Panc1 (cell line): ENCODE measurements at regions not wholly inside any gene's neighbourhood (a gene's known extent, or its start where the extent isn't known, plus 50 kb on each side); places are given as distances from the start of the nearest gene placed in this dataset.

Experiments used
- ATAC-seq: fragments of 200-7000 bp; cut with Tn5 transposase; 2 replicates; pipeline ENCODE4 v1.9.1; 2020; ENCODE audit warnings: mild to moderate bottlenecking, moderate library complexity
- BruUV-seq: library from RNA; stranded (reverse); fragments of 400-500 nt; replicated peaks from 2 replicates; lab custom pipeline; 2021; lab: Mats Ljungman, UMichigan
- CTCF ChIA-PET: fragments of 300-600 bp; sonication (Branson Sonifier 250); formaldehyde crosslinking; loops from one replicate; lab custom pipeline; 2022; ENCODE audit warnings: antibody characterized with exemption; lab: Charles Lee
- POLR2A ChIA-PET: fragments of 300-600 bp; sonication (Branson Sonifier 250); formaldehyde crosslinking; loops from one replicate; lab custom pipeline; 2022; ENCODE audit warnings: antibody characterized with exemption; lab: Charles Lee
- DNase-seq: peaks from one replicate; pipeline ENCODE4 v3.0.0-alpha.2; 2010; ENCODE audit warnings: low read depth, low spot score
- H3K27ac ChIP-seq: 2 replicates; pipeline ENCODE4 v1.5.1; 2011; ENCODE audit warnings: mild to moderate bottlenecking, low read length, inconsistent platforms
- H3K27me3 ChIP-seq: fragments of 200-500 bp; sonication (Bioruptor generic); 2 replicates; pipeline ENCODE4 v1.6.0; 2014; ENCODE audit warnings: low read length, inconsistent platforms; ENCODE audit not compliant: control insufficient read depth, insufficient read depth
- H3K36me3 ChIP-seq: fragments of 200-500 bp; sonication (Bioruptor generic); 2 replicates; pipeline ENCODE4 v1.5.1; 2014; ENCODE audit warnings: inconsistent platforms, mild to moderate bottlenecking, low read length, moderate library complexity; ENCODE audit not compliant: control insufficient read depth, insufficient read depth
- H3K4me1 ChIP-seq: 2 replicates; pipeline ENCODE4 v1.5.1; 2011; ENCODE audit warnings: inconsistent platforms, mild to moderate bottlenecking, low read length, moderate library complexity; ENCODE audit not compliant: control insufficient read depth, insufficient read depth
- H3K4me3 ChIP-seq, 2 experiments: 2 replicates each; pipeline ENCODE4 v1.5.1; 2011 to 2012; ENCODE audit warnings: low read depth in 2 of 2, low read length in 2 of 2, mild to moderate bottlenecking in 2 of 2, inconsistent platforms in 1 of 2, moderate library complexity in 1 of 2
- H3K9me3 ChIP-seq: fragments of 200-500 bp; sonication (Bioruptor generic); 2 replicates; pipeline ENCODE4 v1.5.1; 2014; ENCODE audit warnings: low read depth, mild to moderate bottlenecking, inconsistent platforms, low read length, moderate library complexity; ENCODE audit not compliant: control insufficient read depth, insufficient read depth
- POLR2AphosphoS5 ChIP-seq: IDR thresholded peaks from 2 replicates; pipeline ENCODE4 v1.6.1; 2012; ENCODE audit warnings: mild to moderate bottlenecking, low read depth, low read length, moderate library complexity
- SIN3A ChIP-seq: IDR thresholded peaks from 2 replicates; pipeline ENCODE4 v1.6.1; 2012; ENCODE audit warnings: low read depth, mild to moderate bottlenecking, low read length, moderate library complexity, borderline replicate concordance; ENCODE audit not compliant: insufficient read depth
- TCF7L2 ChIP-seq: IDR thresholded peaks from 2 replicates; pipeline ENCODE4 v1.6.1; 2011; ENCODE audit warnings: mild to moderate bottlenecking, low read depth, low read length, inconsistent platforms
- in situ Hi-C: cut with HindIII; loops from 2 replicates; pipeline ENCODE4 v1.10.0; 2016; ENCODE audit warnings: low sequenced_read_pairs, low pct_unique_long_range_greater_than_20kb
- intact Hi-C: fragments of 100-400 bp; cut with micrococcal nuclease; formaldehyde crosslinking; loops from one replicate; pipeline ENCODE4 v1.10.0; 2022; ENCODE audit not compliant: unreplicated experiment
- TF ChIP-seq, protein P1 (sequence below): fragments of 450-650 bp; IDR thresholded peaks from 2 replicates; pipeline ENCODE4 v1.5.1; 2017; ENCODE audit warnings: mild to moderate bottlenecking
- TF ChIP-seq, protein P2 (sequence below), 2 experiments: IDR thresholded peaks; 2 replicates each; pipeline ENCODE4 v1.6.1; 2011 to 2012; ENCODE audit warnings: low read depth in 2 of 2, control low read depth in 1 of 2, low read length in 1 of 2, mild to moderate bottlenecking in 1 of 2, moderate library complexity in 1 of 2; ENCODE audit not compliant: insufficient read depth in 1 of 2

DNA sequence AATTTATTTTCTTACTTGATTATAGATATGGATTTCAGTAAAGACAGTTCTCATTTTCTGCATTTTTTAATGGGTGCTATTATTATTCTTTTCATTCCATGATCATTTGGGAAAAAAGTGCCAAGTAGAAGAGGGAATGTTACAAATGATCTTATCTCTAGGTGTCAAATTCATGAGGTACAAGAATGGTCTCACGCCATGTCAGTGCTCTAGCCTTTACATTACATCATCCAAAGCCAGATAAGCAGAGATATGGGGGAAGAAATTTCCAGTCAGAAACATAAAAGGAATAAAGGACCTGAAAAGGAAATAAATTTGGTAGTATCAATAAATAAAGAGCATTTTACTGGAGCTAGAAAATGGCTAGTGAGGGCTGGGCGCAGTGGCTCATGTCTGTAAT is 1544.2 kb upstream of the CDH6 start:
- H3K27ac ChIP-seq, result no peak overlapping the region
- H3K4me3 ChIP-seq, result no peak overlapping the region
- H3K36me3 ChIP-seq, result no peaks in the 10 kb centered on the region
- no peak for DNase-seq
- no peaks in the 10 kb centered on the region for H3K9me3 ChIP-seq
- in situ Hi-C loops, result no loop called here
- TF ChIP-seq, protein P1, sequence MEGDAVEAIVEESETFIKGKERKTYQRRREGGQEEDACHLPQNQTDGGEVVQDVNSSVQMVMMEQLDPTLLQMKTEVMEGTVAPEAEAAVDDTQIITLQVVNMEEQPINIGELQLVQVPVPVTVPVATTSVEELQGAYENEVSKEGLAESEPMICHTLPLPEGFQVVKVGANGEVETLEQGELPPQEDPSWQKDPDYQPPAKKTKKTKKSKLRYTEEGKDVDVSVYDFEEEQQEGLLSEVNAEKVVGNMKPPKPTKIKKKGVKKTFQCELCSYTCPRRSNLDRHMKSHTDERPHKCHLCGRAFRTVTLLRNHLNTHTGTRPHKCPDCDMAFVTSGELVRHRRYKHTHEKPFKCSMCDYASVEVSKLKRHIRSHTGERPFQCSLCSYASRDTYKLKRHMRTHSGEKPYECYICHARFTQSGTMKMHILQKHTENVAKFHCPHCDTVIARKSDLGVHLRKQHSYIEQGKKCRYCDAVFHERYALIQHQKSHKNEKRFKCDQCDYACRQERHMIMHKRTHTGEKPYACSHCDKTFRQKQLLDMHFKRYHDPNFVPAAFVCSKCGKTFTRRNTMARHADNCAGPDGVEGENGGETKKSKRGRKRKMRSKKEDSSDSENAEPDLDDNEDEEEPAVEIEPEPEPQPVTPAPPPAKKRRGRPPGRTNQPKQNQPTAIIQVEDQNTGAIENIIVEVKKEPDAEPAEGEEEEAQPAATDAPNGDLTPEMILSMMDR, result no peak
- TF ChIP-seq TCF7L2 (no peak), POLR2AphosphoS5 (no peak), SIN3A (no peak)
- TF ChIP-seq, protein P2, sequence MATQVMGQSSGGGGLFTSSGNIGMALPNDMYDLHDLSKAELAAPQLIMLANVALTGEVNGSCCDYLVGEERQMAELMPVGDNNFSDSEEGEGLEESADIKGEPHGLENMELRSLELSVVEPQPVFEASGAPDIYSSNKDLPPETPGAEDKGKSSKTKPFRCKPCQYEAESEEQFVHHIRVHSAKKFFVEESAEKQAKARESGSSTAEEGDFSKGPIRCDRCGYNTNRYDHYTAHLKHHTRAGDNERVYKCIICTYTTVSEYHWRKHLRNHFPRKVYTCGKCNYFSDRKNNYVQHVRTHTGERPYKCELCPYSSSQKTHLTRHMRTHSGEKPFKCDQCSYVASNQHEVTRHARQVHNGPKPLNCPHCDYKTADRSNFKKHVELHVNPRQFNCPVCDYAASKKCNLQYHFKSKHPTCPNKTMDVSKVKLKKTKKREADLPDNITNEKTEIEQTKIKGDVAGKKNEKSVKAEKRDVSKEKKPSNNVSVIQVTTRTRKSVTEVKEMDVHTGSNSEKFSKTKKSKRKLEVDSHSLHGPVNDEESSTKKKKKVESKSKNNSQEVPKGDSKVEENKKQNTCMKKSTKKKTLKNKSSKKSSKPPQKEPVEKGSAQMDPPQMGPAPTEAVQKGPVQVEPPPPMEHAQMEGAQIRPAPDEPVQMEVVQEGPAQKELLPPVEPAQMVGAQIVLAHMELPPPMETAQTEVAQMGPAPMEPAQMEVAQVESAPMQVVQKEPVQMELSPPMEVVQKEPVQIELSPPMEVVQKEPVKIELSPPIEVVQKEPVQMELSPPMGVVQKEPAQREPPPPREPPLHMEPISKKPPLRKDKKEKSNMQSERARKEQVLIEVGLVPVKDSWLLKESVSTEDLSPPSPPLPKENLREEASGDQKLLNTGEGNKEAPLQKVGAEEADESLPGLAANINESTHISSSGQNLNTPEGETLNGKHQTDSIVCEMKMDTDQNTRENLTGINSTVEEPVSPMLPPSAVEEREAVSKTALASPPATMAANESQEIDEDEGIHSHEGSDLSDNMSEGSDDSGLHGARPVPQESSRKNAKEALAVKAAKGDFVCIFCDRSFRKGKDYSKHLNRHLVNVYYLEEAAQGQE (IDR thresholded peaks at IDR 0.05; ENCODE audit: insufficient read depth in 1 of 2, low read depth in 2 of 2, low read length in 1 of 2), result no peak
- ChIA-PET POLR2A (no interaction called here), CTCF (no interaction called here)
- intact Hi-C loops, result no loop called here
- no peaks in the 10 kb centered on the region for H3K27me3 ChIP-seq
- no TSS peak for BruUV-seq
- no peak for ATAC-seq
- H3K4me1 ChIP-seq, result no peaks in the 10 kb centered on the region

DNA sequence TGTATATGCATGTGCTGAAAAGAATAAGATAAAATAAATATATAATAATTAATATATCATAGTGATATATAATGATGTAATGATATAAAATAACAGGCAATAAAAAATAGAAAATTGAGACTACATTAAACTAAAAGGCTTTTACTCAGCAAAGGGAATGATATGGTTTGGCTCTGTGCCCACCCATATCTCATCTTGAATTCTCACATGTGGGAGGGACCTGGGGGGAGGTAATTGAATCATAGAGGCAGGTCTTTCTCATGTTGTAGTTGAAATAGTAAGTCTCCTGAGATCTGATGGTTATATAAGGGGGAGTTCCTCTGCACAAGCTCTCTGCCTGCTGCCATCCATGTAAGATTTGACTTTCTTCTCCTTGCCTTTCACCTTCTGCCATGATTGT is 1550.9 kb upstream of the CDH6 start:
- BruUV-seq, result no TSS peak
- ChIA-PET POLR2A (no interaction called here), CTCF (no interaction called here)
- ATAC-seq (no peak), DNase-seq (no peak)
- H3K36me3 ChIP-seq, result no peaks in the 10 kb centered on the region
- no peaks in the 10 kb centered on the region for H3K4me1 ChIP-seq
- no peak for TF ChIP-seq SIN3A
- TF ChIP-seq, protein P1, result no peak
- TF ChIP-seq POLR2AphosphoS5, result no peak
- TF ChIP-seq, protein P2 (IDR thresholded peaks at IDR 0.05; ENCODE audit: insufficient read depth in 1 of 2, low read depth in 2 of 2, low read length in 1 of 2), result no peak
- TF ChIP-seq TCF7L2, result no peak
- H3K4me3 ChIP-seq, result no peak overlapping the region
- intact Hi-C loops, result no loop called here
- in situ Hi-C loops, result no loop called here
- no peak overlapping the region for H3K27ac ChIP-seq
- H3K27me3 ChIP-seq, result no peaks in the 10 kb centered on the region
- H3K9me3 ChIP-seq, result no peaks in the 10 kb centered on the region
